ENCODE measurements at regions not wholly inside any gene's neighbourhood (a gene's known extent, or its start where the extent isn't known, plus 50 kb on each side); places are given as distances from the start of the nearest gene placed in this dataset.

GRCh38 chr1:79131626-79132025 lies 125.1 kb upstream of the ADGRL4 start:
- TF ChIP-seq CTCF (IDR thresholded peaks at IDR 0.05; ENCODE audit: insufficient read depth, low read length, poor library complexity, severe bottlenecking) (no peak), EZH2phosphoT487 (conservative IDR thresholded peaks at IDR 0.05; ENCODE audit: low read length) (no peak)

Measured in SU-DHL-6 (cell line).